ENCODE measurements at regions not wholly inside any gene's neighbourhood (a gene's known extent, or its start where the extent isn't known, plus 50 kb on each side); places are given as distances from the start of the nearest gene placed in this dataset.

DNA sequence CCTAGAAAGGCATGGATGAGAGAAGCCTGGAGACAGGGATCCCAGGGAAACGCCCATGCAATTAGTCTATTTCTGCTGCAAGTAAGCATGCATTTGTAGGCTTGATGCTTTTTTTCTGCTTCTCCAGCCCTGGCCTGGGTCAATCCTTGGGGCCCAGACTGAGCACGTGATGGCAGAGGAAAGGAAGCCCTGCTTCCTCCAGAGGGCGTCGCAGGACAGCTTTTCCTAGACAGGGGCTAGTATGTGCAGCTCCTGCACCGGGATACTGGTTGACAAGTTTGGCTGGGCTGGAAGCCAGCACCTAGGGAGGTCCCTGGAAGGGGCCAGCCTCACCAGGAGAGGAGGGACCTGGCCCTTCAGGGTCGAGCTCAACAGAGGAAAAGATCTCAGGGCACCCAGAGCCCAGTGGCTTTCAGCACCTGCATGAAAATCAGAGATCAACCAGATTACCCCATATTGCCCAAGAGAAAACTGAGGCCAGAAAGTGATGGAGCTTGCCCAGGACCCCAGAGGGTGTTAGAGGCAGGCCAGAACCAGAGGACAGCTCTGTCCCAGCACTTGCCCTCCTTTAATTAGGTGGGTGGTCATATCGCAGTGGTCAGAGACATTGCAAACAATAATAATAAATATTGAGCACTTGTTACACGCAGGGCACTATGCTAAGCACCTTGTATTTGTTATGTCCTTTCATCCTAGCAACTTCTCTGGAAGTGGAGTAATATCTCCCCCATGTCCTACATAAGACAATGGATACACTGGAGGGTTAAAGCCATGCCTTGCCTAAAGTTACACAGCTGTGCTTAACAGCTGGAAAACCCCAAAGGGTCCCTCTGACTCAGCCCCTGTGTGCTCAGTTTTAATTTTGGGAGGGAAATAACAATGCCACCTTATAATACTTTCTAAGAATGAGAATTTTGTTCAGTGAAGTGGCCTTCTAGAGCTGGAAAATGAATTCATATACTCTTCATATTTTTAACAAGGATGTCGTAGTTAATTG, 67.1 kb downstream of the KLF4 start:
- Histone ChIP-seq H3K9me3 (ENCODE audit: low read length) (no peaks in the 10 kb centered on the region), H3K4me3 (ENCODE audit: low read depth, low read length, poor library complexity, severe bottlenecking) (no peak overlapping the region), H3K79me2 (ENCODE audit: insufficient read depth, low read depth, low read length) (no peaks in the 10 kb centered on the region), H3K9me2 (ENCODE audit: insufficient read depth, low read length) (no peaks in the 10 kb centered on the region), H3K4me1 (ENCODE audit: insufficient read depth, low read length, poor library complexity, severe bottlenecking) (no peaks in the 10 kb centered on the region), H2AFZ (ENCODE audit: low read length) (no peak overlapping the region), H4K20me1 (ENCODE audit: insufficient read depth, low read length) (no peaks in the 10 kb centered on the region), H3K27ac (ENCODE audit: low read depth, low read length, poor library complexity, severe bottlenecking) (no peak overlapping the region), H3K36me3 (ENCODE audit: insufficient read depth, low read length) (no peaks in the 10 kb centered on the region), H3K4me2 (ENCODE audit: low read length) (no peak overlapping the region)
- CTCF ChIA-PET (ENCODE audit: unreplicated experiment), result interaction anchor here (1.3 kb wide), 1 partner anchor 1114 kb away, joined by 3 read pairs; no protein-coding TSS in a partner anchor
- POLR2A ChIA-PET, result no interaction called here
- BruUV-seq (replicated peaks), result no TSS peak
- TF ChIP-seq EZH2phosphoT487 (IDR thresholded peaks at IDR 0.05; ENCODE audit: borderline replicate concordance, low read depth, low read length) (no peak), CTCF (conservative IDR thresholded peaks at IDR 0.05; ENCODE audit: low read length) (peak; percentile 71)
- peak; percentile 53 for DNase-seq (ENCODE audit: low spot score)
- intact Hi-C loops (cut with micrococcal nuclease; ENCODE audit: unreplicated experiment), result loop anchor here (10.0 kb wide), 1 partner anchor 1342 kb away; no protein-coding TSS in a partner anchor

GRCh38 chr9:107410420-107410819, 79.1 kb downstream of the KLF4 start:
- H2AFZ ChIP-seq (ENCODE audit: low read length), result no peak overlapping the region
- H3K4me2 ChIP-seq (ENCODE audit: low read length), result no peak overlapping the region
- TF ChIP-seq EZH2phosphoT487 (IDR thresholded peaks at IDR 0.05; ENCODE audit: borderline replicate concordance, low read depth, low read length), result no peak
- no peak for TF ChIP-seq CTCF (conservative IDR thresholded peaks at IDR 0.05; ENCODE audit: low read length)
- H3K9me3 ChIP-seq (ENCODE audit: low read length), result no peaks in the 10 kb centered on the region
- POLR2A ChIA-PET, result interaction anchor here (0.7 kb wide), 1 partner anchor 224 kb away, joined by 3 read pairs; no protein-coding TSS in a partner anchor
- no peaks in the 10 kb centered on the region for H4K20me1 ChIP-seq (ENCODE audit: insufficient read depth, low read length)
- H3K36me3 ChIP-seq (ENCODE audit: insufficient read depth, low read length), result no peaks in the 10 kb centered on the region
- CTCF ChIA-PET (ENCODE audit: unreplicated experiment), result no interaction called here
- intact Hi-C loops (cut with micrococcal nuclease; ENCODE audit: unreplicated experiment), result no loop called here
- H3K4me1 ChIP-seq (ENCODE audit: insufficient read depth, low read length, poor library complexity, severe bottlenecking), result no peaks in the 10 kb centered on the region
- BruUV-seq (replicated peaks), result no TSS peak
- no peak overlapping the region for H3K27ac ChIP-seq (ENCODE audit: low read depth, low read length, poor library complexity, severe bottlenecking)
- no peak for DNase-seq (ENCODE audit: low spot score)
- H3K79me2 ChIP-seq (ENCODE audit: insufficient read depth, low read depth, low read length), result no peaks in the 10 kb centered on the region
- H3K4me3 ChIP-seq (ENCODE audit: low read depth, low read length, poor library complexity, severe bottlenecking), result no peak overlapping the region
- no peaks in the 10 kb centered on the region for H3K9me2 ChIP-seq (ENCODE audit: insufficient read depth, low read length)

All from OCI-LY7 (cell line).